Right lobe of liver (tissue), 6 donors: ENCODE measurements at regions not wholly inside any gene's neighbourhood (a gene's known extent, or its start where the extent isn't known, plus 50 kb on each side); places are given as distances from the start of the nearest gene placed in this dataset.

Experiments used
- ATAC-seq, 4 donors: fragments of 200-7000 bp; cut with Tn5 transposase; one replicate each; pipeline ENCODE4 v1.9.1; 2020; ENCODE audit warnings: mild to moderate bottlenecking in 4 of 4, moderate library complexity in 4 of 4
- DNase-seq, 3 donors: peaks; one replicate each; pipeline ENCODE4 v3.0.0-alpha.2; 2020
- H3K27ac ChIP-seq, 3 donors: fragments of 200-600 bp; one replicate each; pipeline ENCODE4 v1.8.0; 2022
- H3K27me3 ChIP-seq, 2 donors: fragments of 200-600 bp; one replicate each; pipeline ENCODE4 v1.8.0; 2022
- H3K36me3 ChIP-seq, 4 donors: fragments of 200-600 bp; sonication (generic) in 1 of 4; one replicate each; pipeline versions ENCODE4 v1.5.1 to v1.8.0; 2017 to 2022; ENCODE audit warnings: control low read depth in 1 of 4
- H3K4me1 ChIP-seq, 4 donors: fragments of 200-600 bp; sonication (generic) in 1 of 4; one replicate each; pipeline versions ENCODE4 v1.5.1 to v1.8.0; 2017 to 2022; ENCODE audit warnings: control low read depth in 1 of 4
- H3K4me3 ChIP-seq, 3 donors: fragments of 200-600 bp; one replicate each; pipeline ENCODE4 v1.8.0; 2022
- H3K9me3 ChIP-seq, 4 donors: fragments of 200-600 bp; sonication (generic) in 1 of 4; one replicate each; pipeline versions ENCODE4 v1.5.1 to v1.8.0; 2017 to 2022; ENCODE audit warnings: control low read depth in 1 of 4
- POLR2A ChIP-seq: fragments of 450-650 bp; IDR thresholded peaks from one replicate; pipeline ENCODE4 v1.6.1; 2017; ENCODE audit warnings: antibody characterized with exemption, mild to moderate bottlenecking
- WGBS: methylation state at CpG from one replicate; pipeline ENCODE4 v1.1.6; 2018; ENCODE audit warnings: low coverage, low lambda C conversion rate; ENCODE audit not compliant: insufficient coverage; ENCODE audit errors: missing lambda C conversion rate; 5-methylcytosine and 5-hydroxymethylcytosine counted together
- intact Hi-C, 2 donors: fragments of 100-400 bp; cut with DNase I; formaldehyde crosslinking; loops; one replicate each; pipeline versions ENCODE4 v1.11.2 to v1.14.1; 2022
- TF ChIP-seq, protein P1 (sequence below), 4 donors: fragments of 200-600 bp in 3 of 4; fragments of 450-650 bp in 1 of 4; IDR thresholded peaks; one replicate each; pipeline versions ENCODE4 v1.5.1 to v1.8.0; 2016 to 2022; ENCODE audit warnings: antibody characterized with exemption in 4 of 4, mild to moderate bottlenecking in 2 of 4
- donor health status: DM: no; HTN: yes; CAD: no.
- donor health status: DM: no; HTN: no; CAD: no.
- donor health status: DM: no; HTN: no; CAD: no.
- donor health status: DM: no; HTN: yes; CAD: no.
- donor health status: DM: no; HTN: yes; CAD: no.

DNA sequence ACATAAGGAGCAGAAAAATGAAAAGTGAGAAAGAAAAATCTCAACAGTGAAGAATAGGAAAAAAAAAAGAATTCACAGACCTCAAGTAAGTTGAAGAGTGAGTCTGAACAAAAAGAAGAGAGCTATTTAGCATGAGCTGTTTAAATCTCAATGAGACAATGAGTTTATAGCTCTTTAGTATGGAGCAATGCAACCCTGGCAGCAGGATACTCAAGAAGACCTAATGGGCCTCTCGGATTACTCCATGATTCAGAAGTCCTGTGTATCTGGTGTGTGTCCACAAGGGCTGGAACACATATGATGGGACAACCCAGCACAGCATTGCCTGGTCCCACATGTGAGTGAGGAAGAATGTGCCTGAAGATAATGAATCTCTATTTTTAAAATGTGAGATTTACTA is 563.1 kb upstream of the INTU start:
- no peak for TF ChIP-seq POLR2A
- TF ChIP-seq, protein P1, sequence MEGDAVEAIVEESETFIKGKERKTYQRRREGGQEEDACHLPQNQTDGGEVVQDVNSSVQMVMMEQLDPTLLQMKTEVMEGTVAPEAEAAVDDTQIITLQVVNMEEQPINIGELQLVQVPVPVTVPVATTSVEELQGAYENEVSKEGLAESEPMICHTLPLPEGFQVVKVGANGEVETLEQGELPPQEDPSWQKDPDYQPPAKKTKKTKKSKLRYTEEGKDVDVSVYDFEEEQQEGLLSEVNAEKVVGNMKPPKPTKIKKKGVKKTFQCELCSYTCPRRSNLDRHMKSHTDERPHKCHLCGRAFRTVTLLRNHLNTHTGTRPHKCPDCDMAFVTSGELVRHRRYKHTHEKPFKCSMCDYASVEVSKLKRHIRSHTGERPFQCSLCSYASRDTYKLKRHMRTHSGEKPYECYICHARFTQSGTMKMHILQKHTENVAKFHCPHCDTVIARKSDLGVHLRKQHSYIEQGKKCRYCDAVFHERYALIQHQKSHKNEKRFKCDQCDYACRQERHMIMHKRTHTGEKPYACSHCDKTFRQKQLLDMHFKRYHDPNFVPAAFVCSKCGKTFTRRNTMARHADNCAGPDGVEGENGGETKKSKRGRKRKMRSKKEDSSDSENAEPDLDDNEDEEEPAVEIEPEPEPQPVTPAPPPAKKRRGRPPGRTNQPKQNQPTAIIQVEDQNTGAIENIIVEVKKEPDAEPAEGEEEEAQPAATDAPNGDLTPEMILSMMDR (IDR thresholded peaks at IDR 0.05) = no peak
- no peaks in the 10 kb centered on the region for H3K4me1 ChIP-seq
- H3K27ac ChIP-seq = no peak overlapping the region
- ATAC-seq (no peak), DNase-seq (no peak)
- intact Hi-C loops = no loop called here
- no peak overlapping the region for H3K4me3 ChIP-seq
- no peaks in the 10 kb centered on the region for H3K9me3 ChIP-seq
- no peaks in the 10 kb centered on the region for H3K36me3 ChIP-seq
- 43% methylated on average over 1 of the region's 1 CpG for WGBS
- no peaks in the 10 kb centered on the region for H3K27me3 ChIP-seq

DNA sequence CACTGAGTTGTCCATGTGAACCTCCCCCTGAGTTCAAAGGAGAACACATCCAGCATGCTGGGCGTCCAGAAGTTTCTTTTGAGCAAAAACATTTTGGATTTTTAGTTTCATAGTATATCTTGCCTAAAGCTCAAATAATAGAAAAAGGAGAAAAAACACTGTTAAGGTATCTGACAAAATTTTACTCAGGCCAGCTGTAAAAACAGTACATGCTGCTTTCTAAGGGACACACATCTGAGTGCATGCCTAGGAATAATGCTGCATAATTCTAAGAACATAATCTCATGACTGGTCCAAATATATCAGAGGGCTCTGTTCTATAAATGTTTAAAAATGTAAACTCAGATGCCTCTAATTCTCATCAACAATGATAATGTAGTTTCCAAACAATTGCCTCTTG is 561.3 kb upstream of the INTU start:
- no peak overlapping the region for H3K4me3 ChIP-seq
- no peak overlapping the region for H3K27ac ChIP-seq
- no peaks in the 10 kb centered on the region for H3K9me3 ChIP-seq
- intact Hi-C loops = no loop called here
- no peak for TF ChIP-seq POLR2A
- TF ChIP-seq, protein P1 (IDR thresholded peaks at IDR 0.05) = no peak
- no peaks in the 10 kb centered on the region for H3K4me1 ChIP-seq
- no peaks in the 10 kb centered on the region for H3K27me3 ChIP-seq
- no peaks in the 10 kb centered on the region for H3K36me3 ChIP-seq
- ATAC-seq = no peak
- WGBS = 11% methylated on average over 1 of the region's 1 CpG
- DNase-seq = no peak

DNA sequence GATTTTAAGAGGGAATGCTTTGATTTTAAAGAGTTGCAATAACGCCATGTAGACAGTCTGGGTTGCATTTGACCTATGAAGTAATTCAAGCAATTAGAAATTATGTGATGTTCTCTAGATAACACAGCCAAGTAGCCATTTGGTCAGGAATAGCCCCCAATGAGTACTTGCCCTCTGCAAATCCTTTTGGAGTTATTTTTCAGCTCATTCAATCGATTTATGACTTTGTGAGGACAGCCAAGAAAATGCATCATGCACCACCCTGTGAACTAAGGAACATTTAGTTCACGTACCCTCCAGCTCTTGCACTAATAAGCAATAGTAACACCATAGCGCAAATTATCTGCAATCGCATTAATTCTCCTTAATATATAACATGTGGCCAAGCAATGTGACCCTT is 552.6 kb upstream of the INTU start:
- no peaks in the 10 kb centered on the region for H3K4me1 ChIP-seq
- no peak overlapping the region for H3K4me3 ChIP-seq
- intact Hi-C loops = no loop called here
- no peak for ATAC-seq
- TF ChIP-seq, protein P1 (IDR thresholded peaks at IDR 0.05) = no peak
- TF ChIP-seq POLR2A = no peak
- H3K36me3 ChIP-seq = no peaks in the 10 kb centered on the region
- no peak for DNase-seq
- no peak overlapping the region for H3K27ac ChIP-seq
- WGBS = 49% methylated on average over 5 of the region's 5 CpGs
- H3K9me3 ChIP-seq = no peaks in the 10 kb centered on the region
- H3K27me3 ChIP-seq = no peaks in the 10 kb centered on the region

DNA sequence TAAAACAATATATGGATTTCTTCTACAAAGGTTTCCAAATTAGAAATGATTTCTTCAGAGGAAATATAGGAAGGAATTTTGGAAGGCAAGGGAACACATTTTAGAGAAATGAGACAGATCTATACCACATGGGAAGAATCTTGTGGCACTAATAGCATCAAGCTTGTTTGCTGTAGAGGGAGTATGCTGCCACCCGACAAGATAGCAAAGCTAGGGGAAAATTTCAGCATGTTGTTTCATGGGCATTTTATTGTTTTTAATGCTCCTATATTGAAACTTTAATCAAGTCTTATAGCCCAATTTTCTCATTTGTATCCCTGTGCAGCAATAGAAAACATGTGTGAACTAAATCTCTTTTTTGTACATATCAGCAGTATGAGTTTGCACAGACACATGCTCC is 551.7 kb upstream of the INTU start:
- 86% methylated on average over 1 of the region's 1 CpG for WGBS
- intact Hi-C loops = no loop called here
- DNase-seq = no peak
- Histone ChIP-seq H3K27me3 (no peaks in the 10 kb centered on the region), H3K9me3 (no peaks in the 10 kb centered on the region), H3K4me1 (no peaks in the 10 kb centered on the region), H3K4me3 (no peak overlapping the region), H3K36me3 (no peaks in the 10 kb centered on the region), H3K27ac (no peak overlapping the region)
- no peak for TF ChIP-seq POLR2A
- TF ChIP-seq, protein P1 (IDR thresholded peaks at IDR 0.05) = no peak
- no peak for ATAC-seq

DNA sequence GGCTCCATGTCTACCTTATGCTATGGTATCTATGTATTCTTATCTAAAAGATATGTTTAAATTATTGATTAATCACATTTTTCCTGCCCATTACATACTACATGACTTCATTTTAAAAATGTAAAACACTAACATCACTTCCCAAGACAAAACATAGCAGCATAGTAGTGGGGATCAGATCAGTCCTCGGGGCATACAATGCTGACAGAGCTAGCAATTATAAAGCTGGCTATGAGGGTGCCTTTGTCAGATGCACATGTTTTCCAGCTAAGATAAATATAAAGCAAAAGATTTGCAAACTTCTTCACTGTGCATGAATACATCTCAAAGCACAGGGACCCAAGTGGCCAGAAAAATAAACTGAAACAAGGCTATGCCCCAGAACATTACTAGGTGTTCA is 549.8 kb upstream of the INTU start:
- Histone ChIP-seq H3K27ac (no peak overlapping the region), H3K27me3 (no peaks in the 10 kb centered on the region), H3K4me1 (no peaks in the 10 kb centered on the region), H3K9me3 (no peaks in the 10 kb centered on the region), H3K36me3 (no peaks in the 10 kb centered on the region), H3K4me3 (no peak overlapping the region)
- TF ChIP-seq, protein P1 (IDR thresholded peaks at IDR 0.05) = no peak
- no peak for TF ChIP-seq POLR2A
- ATAC-seq (no peak), DNase-seq (no peak)
- 35% methylated on average over 1 of the region's 1 CpG for WGBS
- intact Hi-C loops = no loop called here
